HepG2 (cell line): ENCODE measurements at regions not wholly inside any gene's neighbourhood (a gene's known extent, or its start where the extent isn't known, plus 50 kb on each side); places are given as distances from the start of the nearest gene placed in this dataset.

Experiments
- CC2D1A ChIP-seq: sonication (generic); formaldehyde crosslinking; IDR thresholded peaks from 2 replicates; pipeline ENCODE4 v1.8.1; 2023; ENCODE audit warnings: mild to moderate bottlenecking, missing genetic modification reagents
- CENPT ChIP-seq: sonication (generic); formaldehyde crosslinking; IDR thresholded peaks from 2 replicates; pipeline ENCODE4 v1.8.0; 2022; ENCODE audit warnings: low read depth, mild to moderate bottlenecking, moderate library complexity, missing genetic modification reagents
- ERF ChIP-seq: IDR thresholded peaks from 2 replicates; pipeline ENCODE4 v1.6.1; 2018; ENCODE audit warnings: missing biosample characterization, missing genetic modification reagents
- FOXK1 ChIP-seq: sonication (generic); formaldehyde crosslinking; IDR thresholded peaks from 2 replicates; pipeline ENCODE4 v1.4.0; 2020; ENCODE audit warnings: low read depth, missing genetic modification reagents, borderline replicate concordance
- HOXA3 ChIP-seq: sonication (generic); formaldehyde crosslinking; IDR thresholded peaks from 2 replicates; pipeline ENCODE4 v1.5.0; 2020; ENCODE audit warnings: missing genetic modification reagents
- IKZF4 ChIP-seq: sonication (generic); formaldehyde crosslinking; IDR thresholded peaks from 2 replicates; pipeline ENCODE4 v1.5.1; 2020; ENCODE audit warnings: borderline replicate concordance, mild to moderate bottlenecking, low read depth, missing genetic modification reagents; ENCODE audit errors: not compliant biosample characterization
- IKZF5 ChIP-seq: IDR thresholded peaks from 2 replicates; pipeline ENCODE4 v1.6.1; 2018; ENCODE audit warnings: missing genetic modification reagents, mild to moderate bottlenecking, missing compliant biosample characterization
- KDM2A ChIP-seq: sonication (generic); formaldehyde crosslinking; IDR thresholded peaks from 2 replicates; pipeline ENCODE4 v1.4.0; 2020; ENCODE audit warnings: low read depth, missing genetic modification reagents, borderline replicate concordance
- MXD3 ChIP-seq: IDR thresholded peaks from 2 replicates; pipeline ENCODE4 v1.6.1; 2016; ENCODE audit warnings: mild to moderate bottlenecking, missing biosample characterization, missing genetic modification reagents
- PATZ1 ChIP-seq: sonication (generic); formaldehyde crosslinking; IDR thresholded peaks from 2 replicates; pipeline ENCODE4 v1.4.0; 2020; ENCODE audit warnings: missing genetic modification reagents
- PREB ChIP-seq: sonication (generic); formaldehyde crosslinking; IDR thresholded peaks from 2 replicates; pipeline ENCODE4 v1.4.0; 2020; ENCODE audit warnings: missing genetic modification reagents
- SMC3 ChIP-seq: IDR thresholded peaks from 2 replicates; pipeline ENCODE4 v1.6.1; 2011; ENCODE audit warnings: low read length, improper control_type of control experiment
- STAG1 ChIP-seq: sonication (generic); formaldehyde crosslinking; IDR thresholded peaks from 2 replicates; pipeline ENCODE4 v1.4.0; 2020; ENCODE audit warnings: missing genetic modification reagents
- ZEB1 ChIP-seq: IDR thresholded peaks from 2 replicates; pipeline ENCODE4 v1.6.1; 2012; ENCODE audit warnings: mild to moderate bottlenecking, low read depth, inconsistent platforms; ENCODE audit not compliant: insufficient replicate concordance
- ZNF256 ChIP-seq: sonication (generic); formaldehyde crosslinking; conservative IDR thresholded peaks from 2 replicates; pipeline ENCODE4 v1.4.0; 2020; ENCODE audit warnings: missing genetic modification reagents
- ZNF33B ChIP-seq: sonication (generic); formaldehyde crosslinking; IDR thresholded peaks from 2 replicates; pipeline ENCODE4 v1.5.1; 2020; ENCODE audit warnings: mild to moderate bottlenecking, missing genetic modification reagents
- ZNF44 ChIP-seq: sonication (generic); formaldehyde crosslinking; IDR thresholded peaks from 2 replicates; pipeline ENCODE4 v1.5.1; 2020; ENCODE audit warnings: mild to moderate bottlenecking, missing genetic modification reagents
- ZNF513 ChIP-seq: sonication (generic); formaldehyde crosslinking; conservative IDR thresholded peaks from 2 replicates; pipeline ENCODE4 v1.5.0; 2020; ENCODE audit warnings: missing genetic modification reagents
- ZNF580 ChIP-seq: IDR thresholded peaks from 2 replicates; pipeline ENCODE4 v1.6.1; 2016; ENCODE audit warnings: low read depth, borderline replicate concordance
- ZNF7 ChIP-seq: IDR thresholded peaks from 2 replicates; pipeline ENCODE4 v1.6.1; 2016; ENCODE audit warnings: missing biosample characterization, missing genetic modification reagents

- peak; percentile 61 for TF ChIP-seq IKZF4 (CRISPR knock-in tag)
- no peak for TF ChIP-seq CC2D1A
- peak; percentile 74 for TF ChIP-seq HOXA3 (CRISPR knock-in tag)
- peak; percentile 80; the same call in 1 of the 2 replicates for TF ChIP-seq CENPT
- TF ChIP-seq STAG1 (CRISPR knock-in tag), result peak; percentile 97
- TF ChIP-seq ZNF33B (CRISPR knock-in tag), result 0 out of 2 replicates have a peak, but pooled peaks have one; percentile 55
- TF ChIP-seq ERF (CRISPR knock-in tag), result 0 out of 2 replicates have a peak, but pooled peaks have one; percentile 43
- no peak for TF ChIP-seq ZEB1
- 0 out of 2 replicates have a peak, but pooled peaks have one; percentile 10 for TF ChIP-seq ZNF513 (CRISPR knock-in tag)
- TF ChIP-seq PREB (CRISPR knock-in tag), result peak; percentile 87; the same call in 1 of the 2 replicates
- TF ChIP-seq FOXK1 (CRISPR knock-in tag), result no peak
- TF ChIP-seq SMC3, result peak; percentile 80
- TF ChIP-seq ZNF44 (CRISPR knock-in tag), result no peak
- TF ChIP-seq IKZF5 (CRISPR knock-in tag), result 0 out of 2 replicates have a peak, but pooled peaks have one; percentile 54
- TF ChIP-seq ZNF7, result no peak
- no peak; the same call in 1 of the 2 replicates for TF ChIP-seq ZNF256 (CRISPR knock-in tag)
- peak; percentile 67; the same call in 1 of the 2 replicates for TF ChIP-seq MXD3 (CRISPR knock-in tag)
- TF ChIP-seq ZNF580 (CRISPR knock-in tag), result 0 out of 2 replicates have a peak, but pooled peaks have one; percentile 58
- TF ChIP-seq KDM2A, result peak; percentile 85; the same call in 1 of the 2 replicates
- TF ChIP-seq PATZ1 (CRISPR knock-in tag), result no peak
These were observed 65.0 kb upstream of the TMEM45B start (continued) for GRCh38 chr11:129750343-129751292.
